HG03103 (cell line): ENCODE measurements at regions not wholly inside any gene's neighbourhood (a gene's known extent, or its start where the extent isn't known, plus 50 kb on each side); places are given as distances from the start of the nearest gene placed in this dataset.
"Not testable (repeated sequence)": the region's sequence is repeated elsewhere in the genome, so short reads cannot be mapped to it uniquely, and the experiment has no call there.

Experiments used
- ATAC-seq: cut with Tn5 transposase; IDR thresholded peaks from one replicate; pipeline ENCODE4 v1.9.1; 2021; ENCODE audit warnings: low read depth; ENCODE audit not compliant: unreplicated experiment

- no peak for ATAC-seq
Measured at GRCh38 chr9:7489036-7489435, 310.5 kb downstream of the DMAC1 start.

GRCh38 chr9:7484014-7484413 lies 315.6 kb downstream of the DMAC1 start:
- ATAC-seq: not testable (repeated sequence)

- ATAC-seq: no peak
Measured at GRCh38 chr9:7481570-7481969, 318.0 kb downstream of the DMAC1 start.

GRCh38 chr9:7479300-7479699 lies 320.3 kb downstream of the DMAC1 start:
- no peak for ATAC-seq

GRCh38 chr9:7478646-7479045 lies 320.9 kb downstream of the DMAC1 start:
- no peak for ATAC-seq

GRCh38 chr9:7467186-7467585 lies 332.4 kb downstream of the DMAC1 start:
- no peak for ATAC-seq

- ATAC-seq: no peak
Measured at GRCh38 chr9:7461791-7462190, 337.8 kb downstream of the DMAC1 start.

- no peak for ATAC-seq
Measured at GRCh38 chr9:7456793-7457530, 342.6 kb downstream of the DMAC1 start.

GRCh38 chr9:7456377-7456776 lies 343.2 kb downstream of the DMAC1 start:
- no peak for ATAC-seq

- no peak for ATAC-seq
Measured at GRCh38 chr9:7454624-7455023, 345.0 kb downstream of the DMAC1 start.

- ATAC-seq: no peak
Measured at GRCh38 chr9:7452378-7452777, 347.2 kb downstream of the DMAC1 start.

GRCh38 chr9:7451062-7451461 lies 348.5 kb downstream of the DMAC1 start:
- ATAC-seq: no peak

GRCh38 chr9:7443541-7443940 lies 356.0 kb downstream of the DMAC1 start:
- ATAC-seq: no peak

GRCh38 chr9:7439355-7439995 lies 360.1 kb downstream of the DMAC1 start:
- ATAC-seq: no peak

GRCh38 chr9:7436754-7437153 lies 362.8 kb downstream of the DMAC1 start:
- ATAC-seq: no peak

GRCh38 chr9:7433508-7434292 lies 365.9 kb downstream of the DMAC1 start:
- ATAC-seq: no peak

GRCh38 chr9:7432989-7433388 lies 366.6 kb downstream of the DMAC1 start:
- no peak for ATAC-seq

GRCh38 chr9:7417397-7417796 lies 382.2 kb downstream of the DMAC1 start:
- not testable (repeated sequence) for ATAC-seq

GRCh38 chr9:7415836-7416235 lies 383.7 kb downstream of the DMAC1 start:
- ATAC-seq: no peak

GRCh38 chr9:7408845-7409244 lies 390.7 kb downstream of the DMAC1 start:
- ATAC-seq: no peak

GRCh38 chr9:7407246-7407645 lies 392.3 kb downstream of the DMAC1 start:
- ATAC-seq: no peak
